Bronchial epithelial cell (primary cell): ENCODE measurements at regions not wholly inside any gene's neighbourhood (a gene's known extent, or its start where the extent isn't known, plus 50 kb on each side); places are given as distances from the start of the nearest gene placed in this dataset.

Source experiments
- DNase-seq: peaks from one replicate; pipeline ENCODE4 v3.0.0-alpha.2; 2010; ENCODE audit warnings: low read depth
- FAIRE-seq: peaks from 2 replicates; lab custom pipeline; 2011; peaks lifted over from hg19 to GRCh38; lab: Jason Lieb, UNC
- H3K27me3 ChIP-seq: 2 replicates; pipeline ENCODE4 v1.5.1; 2011; ENCODE audit warnings: low read length; ENCODE audit not compliant: control insufficient read depth, insufficient read depth
- H3K36me3 ChIP-seq: 2 replicates; pipeline ENCODE4 v1.5.1; 2011; ENCODE audit warnings: low read length; ENCODE audit not compliant: control insufficient read depth, insufficient read depth
- H3K4me3 ChIP-seq: 2 replicates; pipeline ENCODE4 v1.5.1; 2011; ENCODE audit warnings: mild to moderate bottlenecking, low read depth, low read length, control low read depth
- CTCF ChIP-seq: IDR thresholded peaks from 2 replicates; pipeline ENCODE4 v1.5.1; 2011; ENCODE audit warnings: mild to moderate bottlenecking, moderate library complexity, low read length, control low read depth, inconsistent platforms; ENCODE audit not compliant: insufficient read depth, severe bottlenecking

DNA sequence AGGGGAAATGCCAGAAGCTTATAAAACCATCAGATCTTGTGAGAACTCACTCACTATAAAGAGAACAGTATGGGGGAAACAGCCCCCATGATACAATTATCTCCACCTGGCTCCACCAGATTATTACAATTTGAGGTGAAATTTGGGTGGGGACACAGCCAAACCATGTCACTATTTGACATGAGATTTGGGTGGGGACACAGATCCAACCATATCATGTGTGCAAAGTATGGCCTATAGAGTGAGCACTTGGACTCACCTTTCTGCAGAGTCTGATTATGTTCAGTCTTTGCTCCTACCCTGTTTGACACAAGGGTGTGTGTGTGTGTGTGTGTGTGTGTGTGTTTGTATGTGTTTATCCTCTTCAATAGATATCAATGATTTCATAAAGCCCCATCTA lies 287.5 kb downstream of the ZNF536 start:
- H3K4me3 ChIP-seq = no peak overlapping the region
- TF ChIP-seq CTCF = no peak
- DNase-seq = no peak
- H3K36me3 ChIP-seq = no peaks in the 10 kb centered on the region
- no peak for FAIRE-seq
- no peaks in the 10 kb centered on the region for H3K27me3 ChIP-seq

GRCh38 chr19:30656520-30657100 lies 284.4 kb downstream of the ZNF536 start:
- DNase-seq = no peak
- H3K4me3 ChIP-seq = no peak overlapping the region
- TF ChIP-seq CTCF = no peak
- H3K27me3 ChIP-seq = no peaks in the 10 kb centered on the region
- FAIRE-seq = no peak
- no peaks in the 10 kb centered on the region for H3K36me3 ChIP-seq

- Histone ChIP-seq H3K36me3 (no peaks in the 10 kb centered on the region), H3K27me3 (no peaks in the 10 kb centered on the region), H3K4me3 (no peak overlapping the region)
- TF ChIP-seq CTCF = no peak
- DNase-seq (no peak), FAIRE-seq (no peak)
Measured at GRCh38 chr19:30653646-30654386, 281.6 kb downstream of the ZNF536 start.

DNA sequence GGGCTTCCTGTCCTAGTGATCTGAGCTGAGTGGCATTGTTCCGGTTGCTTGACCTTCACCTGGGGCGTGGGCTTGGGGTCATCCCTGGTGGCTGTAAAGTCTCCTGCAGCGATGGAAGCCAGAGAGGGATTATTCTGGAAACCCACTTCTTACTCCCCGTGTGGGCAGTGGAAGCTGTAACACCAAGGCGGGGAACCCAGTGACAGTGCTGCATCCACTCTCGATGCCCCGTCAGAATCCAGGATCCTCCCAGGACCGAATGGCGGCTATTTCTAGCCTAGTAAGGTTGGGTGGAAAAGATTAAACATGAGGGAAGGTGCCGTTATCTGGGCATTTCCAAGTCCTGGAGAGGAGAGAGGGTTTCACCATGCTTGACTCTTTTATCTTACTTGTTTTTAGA lies 280.6 kb downstream of the ZNF536 start:
- Histone ChIP-seq H3K27me3 (no peaks in the 10 kb centered on the region), H3K36me3 (no peaks in the 10 kb centered on the region), H3K4me3 (no peak overlapping the region)
- TF ChIP-seq CTCF = no peak
- DNase-seq (no peak), FAIRE-seq (no peak)

DNA sequence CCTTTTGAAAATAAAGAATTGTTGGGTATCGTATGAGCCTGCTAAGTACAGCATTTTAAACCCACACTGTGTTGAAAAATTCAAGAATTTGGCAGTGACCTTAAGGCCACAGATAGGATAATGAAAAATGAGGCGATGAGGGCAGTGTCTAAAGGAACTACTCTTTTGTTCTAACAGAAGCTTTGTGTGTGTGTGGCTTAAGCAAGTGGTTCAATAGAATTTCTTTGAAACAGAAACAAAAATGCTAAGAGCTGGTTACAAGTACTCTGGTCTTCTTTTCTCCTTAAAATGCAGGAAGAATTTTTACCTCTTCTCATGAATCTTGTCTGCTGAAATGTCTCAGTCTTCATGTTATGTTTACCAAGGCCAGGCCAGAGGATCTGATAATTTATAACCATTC lies 279.5 kb downstream of the ZNF536 start:
- DNase-seq (no peak), FAIRE-seq (no peak)
- no peaks in the 10 kb centered on the region for H3K27me3 ChIP-seq
- no peaks in the 10 kb centered on the region for H3K36me3 ChIP-seq
- H3K4me3 ChIP-seq = no peak overlapping the region
- no peak for TF ChIP-seq CTCF

DNA sequence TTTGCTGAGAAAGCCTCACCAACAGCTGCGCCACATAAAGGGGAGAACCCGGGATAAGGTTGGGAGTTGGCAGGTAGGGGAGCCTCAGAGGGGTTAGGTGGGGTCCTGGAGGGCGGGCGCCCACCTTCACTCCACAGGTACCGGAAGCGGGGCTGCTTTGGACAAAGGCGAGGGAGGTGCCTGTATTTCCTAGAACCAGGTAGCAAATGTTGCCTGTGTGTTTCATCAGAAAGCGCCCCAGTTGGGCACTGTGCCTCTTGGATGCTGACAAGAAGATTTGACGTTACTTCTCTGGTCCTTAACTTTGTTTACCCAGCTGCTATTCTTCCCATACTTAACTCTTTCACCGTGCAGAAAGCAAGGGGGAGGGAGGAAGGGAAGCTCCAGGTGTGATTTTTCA lies 278.9 kb downstream of the ZNF536 start:
- Histone ChIP-seq H3K36me3 (no peaks in the 10 kb centered on the region), H3K4me3 (no peak overlapping the region), H3K27me3 (no peaks in the 10 kb centered on the region)
- no peak for TF ChIP-seq CTCF
- no peak for DNase-seq
- no peak for FAIRE-seq
